ENCODE measurements at regions not wholly inside any gene's neighbourhood (a gene's known extent, or its start where the extent isn't known, plus 50 kb on each side); places are given as distances from the start of the nearest gene placed in this dataset.

GRCh38 chr6:145544041-145544440 is 191.3 kb downstream of the EPM2A start:
- Histone ChIP-seq H3K4me1 (ENCODE audit: insufficient read depth, low read length) (no peaks in the 10 kb centered on the region), H3K9me3 (ENCODE audit: control insufficient read depth in 1 of 2, insufficient read depth in 1 of 2, low read length in 2 of 2) (no peaks in the 10 kb centered on the region), H3K27me3 (ENCODE audit: control insufficient read depth in 1 of 2, insufficient read depth in 2 of 2, low read length in 2 of 2) (no peaks in the 10 kb centered on the region), H3K4me3 (ENCODE audit: low read length) (no peak overlapping the region), H3K36me3 (ENCODE audit: insufficient read depth, low read length) (no peaks in the 10 kb centered on the region), H3K27ac (ENCODE audit: low read depth in 1 of 2, low read length in 2 of 2) (no peak overlapping the region)
- TF ChIP-seq CTCF (IDR thresholded peaks at IDR 0.05): no peak
- intact Hi-C loops (cut with DNase I, micrococcal nuclease): no loop called here
- Mint-ChIP-seq H3K36me3 (ENCODE audit: low read depth) (no peaks in the 10 kb centered on the region), H3K4me3 (no peak overlapping the region), H3K27me3 (peaks cover 13% of the 10 kb centered on the region), H3K9me3 (no peaks in the 10 kb centered on the region), H3K27ac (no peak overlapping the region), H3K4me1 (ENCODE audit: low read depth) (no peaks in the 10 kb centered on the region)
- ATAC-seq (ENCODE audit: poor library complexity) (no peak), DNase-seq (no peak)
- POLR2A ChIA-PET: no interaction called here
- CTCF ChIA-PET: no interaction called here

- no peaks in the 10 kb centered on the region for H3K9me3 ChIP-seq (ENCODE audit: control insufficient read depth in 1 of 2, insufficient read depth in 1 of 2, low read length in 2 of 2)
- CTCF ChIA-PET: no interaction called here
- Mint-ChIP-seq H3K27ac (no peak overlapping the region), H3K36me3 (ENCODE audit: low read depth) (no peaks in the 10 kb centered on the region), H3K27me3 (peaks cover 11% of the 10 kb centered on the region), H3K4me1 (ENCODE audit: low read depth) (no peaks in the 10 kb centered on the region), H3K9me3 (no peaks in the 10 kb centered on the region), H3K4me3 (no peak overlapping the region)
- POLR2A ChIA-PET: no interaction called here
- TF ChIP-seq CTCF (IDR thresholded peaks at IDR 0.05): no peak
- H3K27ac ChIP-seq (ENCODE audit: low read depth in 1 of 2, low read length in 2 of 2): no peak overlapping the region
- DNase-seq (no peak), ATAC-seq (ENCODE audit: poor library complexity) (no peak)
- H3K36me3 ChIP-seq (ENCODE audit: insufficient read depth, low read length): no peaks in the 10 kb centered on the region
- intact Hi-C loops (cut with DNase I, micrococcal nuclease): no loop called here
- H3K27me3 ChIP-seq (ENCODE audit: control insufficient read depth in 1 of 2, insufficient read depth in 2 of 2, low read length in 2 of 2): no peaks in the 10 kb centered on the region
- H3K4me1 ChIP-seq (ENCODE audit: insufficient read depth, low read length): no peaks in the 10 kb centered on the region
- no peak overlapping the region for H3K4me3 ChIP-seq (ENCODE audit: low read length)
Measured at GRCh38 chr6:145544514-145544913, 190.8 kb downstream of the EPM2A start.

- H3K4me1 ChIP-seq (ENCODE audit: insufficient read depth, low read length): no peaks in the 10 kb centered on the region
- CTCF ChIA-PET: no interaction called here
- DNase-seq: no peak
- POLR2A ChIA-PET: no interaction called here
- H3K4me3 ChIP-seq (ENCODE audit: low read length): no peak overlapping the region
- H3K27ac Mint-ChIP-seq: no peak overlapping the region
- H3K9me3 Mint-ChIP-seq: no peaks in the 10 kb centered on the region
- TF ChIP-seq CTCF (IDR thresholded peaks at IDR 0.05): no peak
- intact Hi-C loops (cut with DNase I, micrococcal nuclease): no loop called here
- no peaks in the 10 kb centered on the region for H3K36me3 Mint-ChIP-seq (ENCODE audit: low read depth)
- peaks cover 6% of the 10 kb centered on the region for H3K27me3 Mint-ChIP-seq
- H3K27ac ChIP-seq (ENCODE audit: low read depth in 1 of 2, low read length in 2 of 2): no peak overlapping the region
- no peaks in the 10 kb centered on the region for H3K36me3 ChIP-seq (ENCODE audit: insufficient read depth, low read length)
- no peak for ATAC-seq (ENCODE audit: poor library complexity)
- H3K4me3 Mint-ChIP-seq: no peak overlapping the region
- H3K27me3 ChIP-seq (ENCODE audit: control insufficient read depth in 1 of 2, insufficient read depth in 2 of 2, low read length in 2 of 2): no peaks in the 10 kb centered on the region
- H3K4me1 Mint-ChIP-seq (ENCODE audit: low read depth): no peaks in the 10 kb centered on the region
- no peaks in the 10 kb centered on the region for H3K9me3 ChIP-seq (ENCODE audit: control insufficient read depth in 1 of 2, insufficient read depth in 1 of 2, low read length in 2 of 2)
Measured at GRCh38 chr6:145546265-145546664, 189.1 kb downstream of the EPM2A start.

All from CD4-positive, alpha-beta T cell (primary cell).